Stimulated activated CD4-positive, alpha-beta T cell treated with anti-CD3 and anti-CD28 coated beads, Interleukin-2, amount 100 ng/mL, for 24 hours (primary cell): ENCODE measurements at regions not wholly inside any gene's neighbourhood (a gene's known extent, or its start where the extent isn't known, plus 50 kb on each side); places are given as distances from the start of the nearest gene placed in this dataset.
"Not testable (repeated sequence)": the region's sequence is repeated elsewhere in the genome, so short reads cannot be mapped to it uniquely, and the experiment has no call there.

Experiments
- DNase-seq, 2 donors: peaks; one replicate each; pipeline ENCODE4 v3.0.0-alpha.2; 2020

DNA sequence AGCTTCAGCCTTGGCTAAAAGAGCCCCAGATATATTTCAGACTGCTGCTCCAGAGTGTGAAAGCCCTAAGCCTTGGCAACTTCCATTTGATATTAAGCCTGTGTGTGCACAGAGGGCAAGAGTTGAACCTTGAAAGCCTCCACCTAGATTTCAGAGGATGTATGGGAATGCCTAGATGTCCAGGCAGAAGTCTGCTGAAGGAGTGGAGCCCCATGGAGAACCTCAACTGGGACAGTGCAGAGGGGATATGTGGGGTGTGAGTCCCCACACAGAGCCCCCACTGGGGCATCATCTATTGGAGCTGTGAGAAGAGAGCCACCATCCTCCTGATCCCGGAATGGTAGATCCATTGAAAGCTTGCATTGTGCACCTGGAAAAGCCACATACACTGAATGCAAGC lies 1784.8 kb upstream of the CDH9 start:
- no peak for DNase-seq

DNA sequence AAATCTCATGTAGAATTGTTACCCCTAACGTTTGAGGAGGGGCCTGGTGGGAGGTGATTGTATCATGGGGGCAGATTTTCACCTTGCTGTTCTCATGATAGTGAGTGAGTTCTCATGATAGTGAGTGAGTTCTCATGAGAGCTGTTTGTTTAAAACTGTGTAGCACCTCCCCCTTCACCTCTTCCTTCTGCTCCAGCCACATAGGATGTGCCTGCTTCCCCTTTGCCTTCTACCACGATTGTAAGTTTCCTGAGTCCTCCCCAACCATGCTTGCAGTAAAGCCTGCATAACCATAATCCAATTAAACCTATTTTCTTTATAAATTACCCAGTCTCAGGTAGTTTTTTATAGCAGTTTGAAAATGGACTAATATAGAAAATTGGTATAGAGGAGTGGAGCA lies 1783.7 kb upstream of the CDH9 start:
- DNase-seq: no peak

DNA sequence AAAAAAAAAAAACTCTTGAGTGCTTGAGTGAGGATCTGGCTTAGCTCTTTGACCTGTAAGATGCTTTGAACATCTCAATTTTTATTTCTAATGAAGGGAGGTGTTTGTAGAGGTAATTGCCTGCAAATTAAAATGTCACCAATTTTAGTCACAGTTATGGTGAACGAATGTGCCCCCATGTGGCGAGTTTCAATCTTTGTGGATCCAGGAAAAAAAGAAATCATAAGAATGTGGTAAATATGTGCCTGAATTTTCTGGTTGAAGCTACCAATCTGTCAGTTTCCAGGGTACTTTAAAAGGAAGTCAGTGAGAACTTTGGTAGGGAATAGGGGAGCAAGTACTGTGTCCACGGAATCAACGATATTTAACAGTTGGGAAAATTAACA lies 1772.4 kb upstream of the CDH9 start:
- DNase-seq: no peak

DNA sequence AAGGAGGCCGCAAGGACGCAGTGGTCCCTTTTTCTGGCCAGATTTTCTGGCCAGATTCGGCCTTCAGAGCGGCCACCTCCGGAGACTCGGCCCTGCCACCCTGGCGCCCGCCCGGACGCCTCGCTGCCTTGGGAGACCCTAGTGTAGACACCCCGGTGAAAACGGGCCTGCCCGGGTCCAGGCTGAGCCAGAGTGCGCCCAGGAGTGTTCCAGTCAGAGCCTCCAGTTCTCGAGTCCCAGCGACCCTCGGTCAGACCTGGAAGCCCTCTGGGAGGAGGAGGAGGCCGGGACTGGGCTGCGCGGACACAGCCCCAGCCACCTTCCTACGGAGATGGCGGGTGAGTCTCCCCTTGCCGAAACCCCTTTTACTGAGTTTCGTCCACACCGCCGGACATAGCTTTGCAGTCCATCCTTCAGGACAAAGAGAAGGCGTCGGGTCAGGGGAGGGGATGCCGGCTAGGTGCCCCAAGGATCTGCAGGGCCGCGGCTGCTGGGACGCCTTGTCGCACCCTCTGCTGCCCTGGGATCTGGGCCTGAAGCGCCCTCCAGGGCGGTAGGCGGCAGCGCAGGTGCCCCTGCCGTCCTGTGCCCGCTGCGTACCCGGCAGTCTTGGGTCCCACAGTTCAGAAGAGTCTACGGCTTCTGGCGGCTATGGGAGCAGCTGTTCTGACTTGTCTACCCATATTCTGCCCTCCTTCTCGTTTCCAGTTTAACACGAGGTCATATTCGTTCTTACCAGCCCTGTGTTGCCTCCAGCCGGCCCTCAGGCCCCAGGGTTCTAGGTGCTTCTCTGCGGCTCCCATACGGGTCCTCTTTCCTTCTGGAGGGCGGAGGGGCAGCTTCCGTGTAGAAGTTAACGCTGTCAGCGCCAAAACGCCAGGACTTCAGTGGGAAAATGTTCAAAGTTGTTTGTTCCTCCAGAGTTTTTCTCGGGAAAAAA lies 1771.7 kb upstream of the CDH9 start:
- DNase-seq: no peak

DNA sequence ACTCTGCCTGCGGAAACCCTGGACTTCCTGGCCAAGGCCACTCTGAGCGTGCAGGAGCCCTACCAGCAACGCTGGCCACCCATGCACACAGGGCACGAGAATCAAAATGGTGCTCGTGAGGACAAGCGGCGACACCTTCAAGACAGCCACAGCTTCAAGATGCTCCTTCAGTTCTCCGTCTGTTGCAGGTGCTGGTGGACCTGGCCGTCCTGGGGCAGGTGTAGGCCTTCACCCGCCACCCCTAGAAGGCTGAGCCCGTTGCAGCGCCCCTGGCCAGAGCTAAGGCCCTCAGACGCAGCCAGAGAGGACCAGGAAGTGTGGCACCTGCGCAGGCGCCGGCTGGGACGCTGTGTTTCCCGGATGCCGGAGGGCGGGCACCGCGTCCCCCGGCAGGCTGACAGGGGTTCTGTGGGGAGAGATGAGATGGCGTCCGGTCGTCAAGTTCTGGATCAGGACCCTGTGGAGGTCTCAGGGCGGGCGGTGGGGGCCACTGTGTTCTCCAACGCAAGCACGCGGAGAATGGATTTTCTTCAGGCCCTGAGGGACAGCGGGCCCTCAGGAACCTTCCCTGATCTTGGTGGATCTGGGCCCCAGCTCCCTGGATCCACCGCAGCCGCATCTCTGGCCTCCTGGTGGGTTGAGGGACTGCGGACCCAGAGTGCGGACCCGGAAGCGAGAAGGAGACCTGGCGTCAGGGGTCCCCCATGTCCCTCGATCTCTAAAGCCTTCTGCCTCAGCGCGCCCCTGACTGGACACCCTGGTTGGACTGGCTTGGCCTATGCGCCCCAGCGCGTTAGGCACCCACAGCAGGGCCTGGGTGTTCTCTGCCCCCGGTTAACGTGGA lies 1770.8 kb upstream of the CDH9 start:
- DNase-seq: no peak

DNA sequence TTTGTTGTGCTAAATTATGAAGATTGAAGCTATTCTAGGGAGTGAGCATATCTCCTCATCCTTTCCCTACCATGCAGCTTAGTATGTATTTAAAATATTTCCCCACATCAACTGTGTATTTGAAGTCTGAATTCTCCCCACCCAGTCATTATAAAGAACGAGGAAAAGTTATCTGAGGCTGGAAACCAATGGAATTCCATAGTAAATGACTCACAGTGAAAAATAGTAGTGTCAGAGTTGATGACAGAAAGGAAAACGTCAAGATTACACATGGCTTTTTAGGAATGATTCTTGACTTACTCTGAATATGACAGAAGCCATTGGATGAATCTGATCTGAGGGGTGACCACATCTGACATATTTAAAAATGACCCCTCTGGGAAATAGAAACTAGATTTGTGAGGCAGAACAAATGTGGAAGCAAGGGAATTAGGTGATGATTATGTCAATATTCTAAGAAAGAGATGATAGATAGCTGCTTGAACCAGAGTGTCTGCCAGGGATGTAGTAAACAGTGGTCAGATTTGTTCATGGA lies 1768.9 kb upstream of the CDH9 start:
- no peak for DNase-seq

DNA sequence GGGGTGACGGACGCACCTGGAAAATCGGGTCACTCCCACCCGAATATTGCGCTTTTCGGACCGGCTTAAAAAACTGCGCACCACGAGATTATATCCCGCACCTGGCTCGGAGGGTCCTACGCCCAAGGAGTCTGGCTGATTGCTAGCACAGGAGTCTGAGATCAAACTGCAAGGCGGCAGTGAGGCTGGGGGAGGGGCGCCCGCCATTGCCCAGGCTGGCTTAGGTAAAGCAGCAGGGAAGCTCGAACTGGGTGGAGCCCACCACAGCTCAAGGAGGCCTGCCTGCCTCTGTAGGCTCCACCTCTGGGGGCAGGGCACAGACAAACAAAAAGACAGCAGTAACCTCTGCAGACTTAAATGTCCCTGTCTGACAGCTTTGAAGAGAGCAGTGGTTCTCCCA lies 1760.6 kb upstream of the CDH9 start:
- not testable (repeated sequence) for DNase-seq

DNA sequence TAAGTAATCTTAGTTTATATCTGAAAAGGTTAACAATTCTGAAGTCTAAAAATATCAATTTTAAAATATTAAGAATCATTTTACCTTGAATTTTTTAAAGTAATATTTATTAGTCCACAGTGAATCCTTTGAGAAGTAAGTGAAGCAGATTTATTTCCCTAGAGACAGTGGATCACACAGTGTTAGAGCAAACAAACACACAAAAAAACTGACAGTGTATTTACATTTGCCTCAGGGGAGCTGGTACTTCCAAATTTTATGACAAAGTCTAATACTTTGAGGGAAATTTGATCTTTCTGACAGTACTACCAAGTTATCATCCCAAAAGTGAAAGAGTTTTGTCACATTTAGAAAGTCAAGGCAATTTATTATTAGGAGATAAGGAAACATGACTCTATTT lies 1750.6 kb upstream of the CDH9 start:
- DNase-seq: no peak

DNA sequence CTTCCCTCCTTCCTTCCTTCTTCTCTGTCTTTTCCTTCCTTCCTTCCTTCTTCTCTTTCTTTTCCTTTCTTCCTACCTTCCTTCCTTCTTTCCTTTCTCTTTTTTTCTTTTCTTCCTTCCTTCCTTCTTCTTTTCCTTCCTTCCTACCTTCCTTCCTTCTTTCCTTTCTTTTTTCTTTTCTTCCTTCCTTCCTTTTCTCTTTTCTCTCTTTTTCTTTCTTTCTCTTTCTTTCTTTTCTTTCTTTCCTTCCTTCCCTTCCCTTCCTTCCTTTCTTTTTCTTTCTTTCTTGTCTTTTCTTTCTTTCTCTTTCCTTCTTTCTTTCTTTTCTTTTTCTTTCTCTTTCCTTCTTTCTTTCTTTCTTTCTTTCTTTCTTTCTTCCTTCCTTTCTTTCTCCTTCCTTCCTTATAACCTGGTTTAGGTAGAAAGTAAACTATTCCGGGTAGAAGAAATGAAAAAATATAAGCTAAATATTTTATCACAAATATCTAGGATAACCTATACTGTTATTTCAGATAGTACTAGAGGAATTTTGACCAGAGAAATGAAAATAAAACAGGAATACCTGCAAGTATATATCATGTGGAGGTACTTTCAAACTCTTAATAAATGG lies 1741.8 kb upstream of the CDH9 start:
- no peak for DNase-seq

DNA sequence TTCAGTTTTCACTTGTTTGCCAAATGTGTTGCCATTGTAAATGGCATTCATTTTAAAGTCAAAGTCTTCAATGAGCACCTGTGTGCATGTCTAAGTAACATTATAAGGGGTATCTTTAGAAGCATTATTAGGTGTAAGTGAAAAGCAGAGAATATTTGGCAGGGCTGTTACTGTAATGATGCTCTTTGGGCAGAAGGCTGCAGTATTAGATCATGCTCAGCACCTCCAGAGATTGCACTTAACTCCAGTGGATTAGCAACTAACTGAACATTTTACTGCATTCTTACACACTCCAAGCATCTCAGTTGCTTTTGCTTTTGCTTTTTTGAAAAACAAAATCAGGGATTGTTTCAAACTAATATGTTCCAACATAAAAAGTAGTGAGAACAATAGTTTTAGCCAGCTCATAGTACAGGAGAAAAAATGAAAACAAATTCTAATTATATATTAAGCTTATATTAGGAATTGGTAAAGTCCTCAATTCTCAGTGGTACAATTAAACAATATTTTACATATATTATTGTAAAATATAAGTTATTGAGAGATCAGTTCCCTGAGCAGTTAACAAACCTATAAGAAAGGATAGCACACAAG lies 1740.9 kb upstream of the CDH9 start:
- DNase-seq: no peak

DNA sequence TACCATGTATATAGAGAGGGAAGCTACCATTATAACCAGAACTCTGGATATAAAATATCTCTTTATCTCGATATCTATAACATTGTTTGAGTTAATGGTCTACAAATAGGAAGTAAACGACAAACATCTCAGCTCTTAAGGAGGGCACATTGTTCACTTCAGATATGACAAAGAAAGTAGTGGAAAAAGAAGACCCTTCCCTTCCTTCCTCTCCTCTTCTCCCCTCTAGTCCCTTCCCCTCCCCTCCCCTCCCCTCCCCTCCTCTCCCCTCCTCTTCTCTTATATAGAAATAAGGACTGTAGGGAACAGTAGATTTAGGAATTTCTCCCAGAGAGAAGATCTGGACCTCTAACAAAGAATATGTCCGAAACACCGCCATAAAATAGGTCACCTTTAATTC lies 1731.9 kb upstream of the CDH9 start:
- DNase-seq: no peak

DNA sequence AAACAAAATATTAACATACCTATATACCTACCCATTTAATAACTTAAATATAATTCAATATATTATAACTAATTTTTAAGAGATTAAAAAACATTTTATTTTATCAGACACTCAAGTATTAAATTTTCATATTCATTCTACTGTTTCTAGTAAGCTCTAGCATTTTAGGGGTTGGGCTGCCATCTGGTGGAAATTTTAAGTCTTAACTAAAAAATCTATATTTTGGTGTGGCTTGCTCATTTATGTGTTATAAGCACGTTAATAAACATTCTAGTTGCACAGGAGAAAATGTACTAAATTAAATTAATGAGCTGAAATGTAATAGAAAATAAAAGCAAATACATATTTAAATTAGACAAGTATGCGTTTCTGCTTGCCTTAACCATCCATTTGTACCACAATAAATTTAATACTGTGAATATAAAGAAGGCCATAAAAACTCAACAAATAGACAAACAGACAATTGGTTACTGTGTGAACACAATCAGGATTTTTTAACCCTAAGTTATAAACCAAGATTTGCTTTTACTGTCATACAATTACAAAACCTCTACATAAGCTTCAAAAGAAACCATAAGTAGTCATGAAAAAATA lies 1728.3 kb upstream of the CDH9 start:
- no peak for DNase-seq

DNA sequence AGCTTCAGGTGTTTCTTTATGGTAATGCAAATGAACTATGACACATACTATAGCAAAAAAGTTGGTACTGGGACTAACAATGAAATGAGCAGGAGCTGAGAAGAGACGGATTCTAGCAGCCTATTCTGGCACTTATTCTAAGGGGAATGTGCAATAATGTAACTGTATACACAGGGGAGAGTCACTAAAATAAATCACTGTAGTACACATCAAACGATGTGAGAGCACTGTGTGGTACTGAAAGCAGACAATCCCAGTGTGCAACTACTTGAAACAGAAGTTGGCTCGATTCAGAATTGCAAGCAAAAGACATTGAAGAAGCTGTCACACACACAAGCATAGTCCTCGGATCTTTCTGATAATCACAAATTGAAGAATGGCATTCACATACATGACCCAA lies 1713.0 kb upstream of the CDH9 start:
- DNase-seq: no peak

DNA sequence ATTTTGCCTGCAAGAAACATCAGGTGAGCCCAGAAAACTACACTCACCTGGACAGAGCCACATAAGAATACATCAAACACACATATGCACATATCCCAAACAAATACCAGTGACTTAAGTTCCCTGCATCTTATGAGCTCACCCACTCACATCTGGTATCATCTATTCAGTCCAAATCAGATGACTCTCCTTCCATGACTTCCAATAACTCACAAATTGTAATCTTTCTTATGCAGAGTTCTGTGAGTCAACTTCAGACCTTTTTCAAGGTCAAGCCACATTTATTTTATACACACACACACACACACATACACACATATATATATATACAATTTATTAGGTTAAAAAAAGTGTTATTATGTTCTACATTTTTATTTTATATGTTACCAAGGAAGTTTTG lies 1711.9 kb upstream of the CDH9 start:
- DNase-seq: no peak

DNA sequence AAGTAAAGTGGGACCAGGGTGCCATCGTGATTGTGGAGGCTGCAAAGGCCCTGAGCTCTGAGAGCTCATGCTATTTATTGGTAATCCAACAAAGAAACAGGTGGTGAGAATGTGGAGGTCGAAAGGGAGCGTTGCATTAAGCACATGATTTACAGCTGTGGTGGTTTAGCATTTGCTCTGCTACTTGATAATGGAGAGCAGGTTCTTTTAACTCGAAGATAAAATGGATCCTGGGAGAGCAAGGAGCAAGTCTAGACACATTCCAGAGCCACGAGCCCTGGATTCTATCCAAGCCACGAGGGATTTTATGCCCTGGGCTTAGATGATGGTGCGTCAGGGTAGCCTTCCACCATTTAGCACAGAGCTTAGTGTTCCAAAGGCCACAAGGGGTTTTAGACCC lies 1710.1 kb upstream of the CDH9 start:
- DNase-seq: no peak

DNA sequence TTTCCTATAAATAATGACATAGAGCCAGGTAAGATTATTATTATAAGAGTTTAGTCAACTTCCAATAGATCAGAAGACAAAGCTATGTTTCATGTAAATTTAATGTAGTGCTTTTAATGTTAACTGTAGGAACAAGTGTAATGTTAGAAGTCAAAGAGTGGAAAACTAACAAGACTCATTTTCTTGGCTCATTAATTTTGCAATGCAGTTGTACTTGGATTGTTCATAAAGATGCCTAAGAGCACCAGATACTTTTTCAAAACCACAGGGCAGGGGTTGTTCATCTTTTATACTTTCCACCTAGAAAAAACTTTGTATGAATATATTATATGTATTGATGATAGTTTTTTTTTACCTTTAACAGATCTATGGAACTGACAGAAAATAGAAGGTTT lies 1705.3 kb upstream of the CDH9 start:
- no peak for DNase-seq

DNA sequence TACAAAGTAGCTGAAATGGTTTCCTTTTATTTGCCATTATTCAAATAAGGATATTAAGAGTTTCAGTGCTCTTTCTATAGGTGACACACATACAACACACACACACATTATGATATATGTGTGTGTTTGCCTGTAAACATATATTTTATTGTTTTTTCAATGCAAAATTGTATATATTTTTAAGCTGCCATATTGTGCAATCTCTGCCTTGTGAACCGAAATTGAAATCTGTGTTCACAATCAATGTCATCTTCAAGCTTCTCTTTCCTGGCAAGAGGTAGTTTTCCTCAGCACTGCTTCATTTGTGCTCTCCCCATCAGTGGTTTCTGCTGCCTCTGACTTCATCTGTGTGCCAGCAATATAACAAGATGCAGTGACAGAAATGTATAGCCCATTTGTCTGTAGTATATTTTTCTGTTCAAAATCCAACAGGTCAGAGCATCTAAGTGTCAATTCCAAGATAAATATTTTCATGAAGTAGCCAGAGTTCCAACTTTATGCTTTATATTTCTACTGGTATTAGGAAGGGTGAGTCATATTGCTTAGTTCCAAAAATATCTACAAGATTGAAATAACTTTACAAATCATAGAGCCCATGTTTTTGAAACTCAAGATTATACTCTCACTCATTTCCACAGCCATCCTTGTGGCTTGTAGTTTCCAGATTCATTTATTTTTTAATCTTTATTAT lies 1704.8 kb upstream of the CDH9 start:
- DNase-seq: no peak

DNA sequence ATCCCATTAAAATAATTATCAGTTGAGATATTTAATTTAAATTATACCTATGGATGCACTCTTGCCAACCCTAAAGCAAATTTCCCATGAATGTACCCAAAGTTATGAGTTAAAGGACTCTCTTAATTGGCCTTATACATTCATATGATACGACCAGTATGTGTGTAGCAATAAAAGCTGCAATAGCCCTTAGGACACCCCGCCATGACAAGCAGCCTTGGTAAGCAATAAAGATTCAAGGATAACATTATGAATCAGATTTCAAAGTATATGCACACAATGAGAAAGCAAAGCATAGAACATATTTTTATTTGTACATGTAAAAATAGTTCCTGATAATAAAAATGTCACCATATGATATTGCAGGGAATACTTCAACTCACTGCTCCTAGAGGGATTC lies 1699.3 kb upstream of the CDH9 start:
- no peak for DNase-seq

DNA sequence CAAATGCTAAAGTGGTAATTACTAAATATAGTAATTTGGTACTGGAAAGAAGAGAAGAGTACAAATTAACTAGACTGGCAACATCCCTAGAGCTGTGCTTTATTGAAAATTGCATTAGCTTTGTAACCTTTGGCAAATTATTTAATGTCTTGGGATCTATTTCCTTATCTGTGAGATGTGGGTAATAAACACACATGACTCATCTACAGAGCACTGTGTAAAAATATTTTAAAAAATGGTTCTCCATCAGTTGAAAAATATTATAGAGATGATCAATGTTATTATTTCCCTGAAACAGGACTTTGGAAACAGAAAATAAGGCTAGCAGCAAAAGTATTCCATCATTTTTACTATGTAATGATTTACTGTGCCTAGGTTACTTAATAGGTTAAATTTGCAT lies 1698.8 kb upstream of the CDH9 start:
- no peak for DNase-seq

DNA sequence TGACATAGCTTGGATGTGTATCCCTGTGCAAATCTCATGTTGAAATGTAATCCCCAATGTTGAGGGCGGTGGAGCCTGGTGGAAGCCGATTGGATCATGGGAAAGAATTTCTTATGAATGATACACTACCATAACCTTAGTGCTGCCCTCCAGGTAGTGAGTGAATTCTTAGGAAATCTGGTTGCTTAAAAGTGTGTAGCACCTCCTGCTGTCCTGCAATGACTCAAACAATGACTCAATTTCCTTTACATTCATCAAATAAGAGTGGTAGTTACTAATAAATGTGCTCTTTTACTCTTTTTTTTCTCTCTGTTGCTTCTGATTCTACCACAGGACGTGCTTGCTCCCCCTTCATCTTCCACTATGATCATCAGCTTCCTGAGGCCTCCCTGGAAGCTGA lies 1696.0 kb upstream of the CDH9 start:
- DNase-seq: no peak

DNA sequence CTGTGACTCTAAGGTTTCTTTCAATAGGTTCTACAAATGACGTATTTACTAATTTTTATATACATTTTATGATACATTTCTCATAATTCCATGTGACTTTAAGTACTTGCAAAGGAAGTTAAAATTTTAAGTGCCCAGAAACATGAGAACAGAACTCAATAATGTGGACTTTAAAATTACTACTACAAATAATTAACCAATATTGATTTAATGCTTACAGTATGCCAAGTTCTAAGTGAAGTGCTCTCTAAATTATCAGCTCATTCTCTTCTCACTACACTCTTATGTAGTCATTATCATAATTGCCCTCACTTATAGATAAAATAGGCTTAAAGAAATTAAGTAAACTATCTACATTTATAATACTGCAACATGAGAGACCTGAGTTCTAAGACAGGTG lies 1690.7 kb upstream of the CDH9 start:
- DNase-seq: no peak

DNA sequence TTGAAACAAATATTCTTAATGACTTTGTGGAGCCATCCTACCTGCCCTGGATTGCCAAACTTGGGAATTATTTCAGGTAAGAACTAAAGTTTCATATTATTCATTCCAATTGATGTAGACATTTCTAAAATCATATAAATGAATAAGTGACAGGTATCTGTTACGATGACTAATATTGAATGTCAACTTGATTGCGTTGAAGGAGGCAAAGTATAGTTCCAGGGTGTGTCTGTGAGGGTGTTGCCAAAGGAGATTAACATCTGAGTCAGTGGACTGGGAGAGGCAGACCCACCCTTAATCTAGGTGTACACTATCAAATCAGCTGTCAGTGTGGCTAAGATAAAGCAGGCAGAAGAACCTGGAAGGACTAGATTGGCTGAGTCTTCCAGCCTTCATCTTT lies 1688.4 kb upstream of the CDH9 start:
- no peak for DNase-seq
